ENCODE measurements at regions not wholly inside any gene's neighbourhood (a gene's known extent, or its start where the extent isn't known, plus 50 kb on each side); places are given as distances from the start of the nearest gene placed in this dataset.

DNA sequence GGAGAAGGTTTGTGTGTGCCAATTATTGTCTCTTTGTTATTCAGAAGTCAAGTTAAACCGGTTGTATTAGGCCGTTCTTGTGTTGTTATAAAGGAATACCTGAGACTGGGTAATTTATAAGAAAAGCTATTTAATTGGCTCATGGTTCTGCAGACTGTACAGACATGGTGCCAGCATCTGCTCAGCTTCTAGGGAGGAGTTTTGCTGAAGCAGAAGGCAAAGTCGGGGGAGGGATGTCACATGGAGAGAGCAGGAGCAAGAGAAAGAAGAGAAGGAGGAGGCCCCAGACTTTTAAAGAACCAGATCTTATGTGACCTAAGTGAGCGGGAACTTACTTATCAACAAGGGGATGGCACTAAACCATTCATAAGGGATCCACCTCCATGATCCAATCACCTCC, 349.3 kb upstream of the PCDH18 start:
- TF ChIP-seq TCF7 (IDR thresholded peaks at IDR 0.05; ENCODE audit: borderline replicate concordance) = no peak
- no peak for TF ChIP-seq CEBPB (IDR thresholded peaks at IDR 0.05; ENCODE audit: borderline replicate concordance in 1 of 2, low read depth in 2 of 2, low read length in 2 of 2)
- TF ChIP-seq POLR2A (IDR thresholded peaks at IDR 0.05; ENCODE audit: low read depth, low read length) = no peak
- no peak for TF ChIP-seq KDM1A (IDR thresholded peaks at IDR 0.05; ENCODE audit: borderline replicate concordance)
- no peak for TF ChIP-seq TCF12 (IDR thresholded peaks at IDR 0.05; ENCODE audit: low read depth, low read length)
- no peak for TF ChIP-seq ZZZ3 (IDR thresholded peaks at IDR 0.05; ENCODE audit: control insufficient read depth, insufficient read length, low read depth)
- TF ChIP-seq EP300 (IDR thresholded peaks at IDR 0.05; ENCODE audit: borderline replicate concordance in 1 of 2, control insufficient read depth in 1 of 2, low read depth in 2 of 2, low read length in 2 of 2) = no peak
- no peak for TF ChIP-seq FOS (IDR thresholded peaks at IDR 0.05; ENCODE audit: borderline replicate concordance, extremely low read depth, insufficient read length)
- TF ChIP-seq TCF3 (IDR thresholded peaks at IDR 0.05; ENCODE audit: borderline replicate concordance, insufficient read depth, low read depth, low read length) = no peak
- TF ChIP-seq DPF2 (IDR thresholded peaks at IDR 0.05) = no peak
- TF ChIP-seq, protein P1, sequence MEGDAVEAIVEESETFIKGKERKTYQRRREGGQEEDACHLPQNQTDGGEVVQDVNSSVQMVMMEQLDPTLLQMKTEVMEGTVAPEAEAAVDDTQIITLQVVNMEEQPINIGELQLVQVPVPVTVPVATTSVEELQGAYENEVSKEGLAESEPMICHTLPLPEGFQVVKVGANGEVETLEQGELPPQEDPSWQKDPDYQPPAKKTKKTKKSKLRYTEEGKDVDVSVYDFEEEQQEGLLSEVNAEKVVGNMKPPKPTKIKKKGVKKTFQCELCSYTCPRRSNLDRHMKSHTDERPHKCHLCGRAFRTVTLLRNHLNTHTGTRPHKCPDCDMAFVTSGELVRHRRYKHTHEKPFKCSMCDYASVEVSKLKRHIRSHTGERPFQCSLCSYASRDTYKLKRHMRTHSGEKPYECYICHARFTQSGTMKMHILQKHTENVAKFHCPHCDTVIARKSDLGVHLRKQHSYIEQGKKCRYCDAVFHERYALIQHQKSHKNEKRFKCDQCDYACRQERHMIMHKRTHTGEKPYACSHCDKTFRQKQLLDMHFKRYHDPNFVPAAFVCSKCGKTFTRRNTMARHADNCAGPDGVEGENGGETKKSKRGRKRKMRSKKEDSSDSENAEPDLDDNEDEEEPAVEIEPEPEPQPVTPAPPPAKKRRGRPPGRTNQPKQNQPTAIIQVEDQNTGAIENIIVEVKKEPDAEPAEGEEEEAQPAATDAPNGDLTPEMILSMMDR (IDR thresholded peaks at IDR 0.05 in 2 of 3, conservative IDR thresholded peaks at IDR 0.05 in 1 of 3; ENCODE audit: control insufficient read depth in 2 of 3, extremely low read depth in 1 of 3, insufficient read depth in 1 of 3, low read depth in 3 of 3, low read length in 3 of 3) = no peak
- TF ChIP-seq CHD4 (IDR thresholded peaks at IDR 0.05) = no peak

All from GM12878 (cell line).